VCaP (cell line): ENCODE measurements at regions not wholly inside any gene's neighbourhood (a gene's known extent, or its start where the extent isn't known, plus 50 kb on each side); places are given as distances from the start of the nearest gene placed in this dataset.

ENCODE experiments used
- H3K27ac ChIP-seq: fragments of 450-650 bp; 2 replicates; pipeline ENCODE4 v1.5.1; 2017
- TF ChIP-seq, protein P1 (sequence below): fragments of 450-650 bp; conservative IDR thresholded peaks from 2 replicates; pipeline ENCODE4 v1.5.1; 2017; ENCODE audit warnings: mild to moderate bottlenecking, moderate library complexity

GRCh38 chr3:157939166-157939565, 167.1 kb downstream of the SHOX2 start:
- no peak overlapping the region for H3K27ac ChIP-seq
- TF ChIP-seq, protein P1, sequence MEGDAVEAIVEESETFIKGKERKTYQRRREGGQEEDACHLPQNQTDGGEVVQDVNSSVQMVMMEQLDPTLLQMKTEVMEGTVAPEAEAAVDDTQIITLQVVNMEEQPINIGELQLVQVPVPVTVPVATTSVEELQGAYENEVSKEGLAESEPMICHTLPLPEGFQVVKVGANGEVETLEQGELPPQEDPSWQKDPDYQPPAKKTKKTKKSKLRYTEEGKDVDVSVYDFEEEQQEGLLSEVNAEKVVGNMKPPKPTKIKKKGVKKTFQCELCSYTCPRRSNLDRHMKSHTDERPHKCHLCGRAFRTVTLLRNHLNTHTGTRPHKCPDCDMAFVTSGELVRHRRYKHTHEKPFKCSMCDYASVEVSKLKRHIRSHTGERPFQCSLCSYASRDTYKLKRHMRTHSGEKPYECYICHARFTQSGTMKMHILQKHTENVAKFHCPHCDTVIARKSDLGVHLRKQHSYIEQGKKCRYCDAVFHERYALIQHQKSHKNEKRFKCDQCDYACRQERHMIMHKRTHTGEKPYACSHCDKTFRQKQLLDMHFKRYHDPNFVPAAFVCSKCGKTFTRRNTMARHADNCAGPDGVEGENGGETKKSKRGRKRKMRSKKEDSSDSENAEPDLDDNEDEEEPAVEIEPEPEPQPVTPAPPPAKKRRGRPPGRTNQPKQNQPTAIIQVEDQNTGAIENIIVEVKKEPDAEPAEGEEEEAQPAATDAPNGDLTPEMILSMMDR: no peak

DNA sequence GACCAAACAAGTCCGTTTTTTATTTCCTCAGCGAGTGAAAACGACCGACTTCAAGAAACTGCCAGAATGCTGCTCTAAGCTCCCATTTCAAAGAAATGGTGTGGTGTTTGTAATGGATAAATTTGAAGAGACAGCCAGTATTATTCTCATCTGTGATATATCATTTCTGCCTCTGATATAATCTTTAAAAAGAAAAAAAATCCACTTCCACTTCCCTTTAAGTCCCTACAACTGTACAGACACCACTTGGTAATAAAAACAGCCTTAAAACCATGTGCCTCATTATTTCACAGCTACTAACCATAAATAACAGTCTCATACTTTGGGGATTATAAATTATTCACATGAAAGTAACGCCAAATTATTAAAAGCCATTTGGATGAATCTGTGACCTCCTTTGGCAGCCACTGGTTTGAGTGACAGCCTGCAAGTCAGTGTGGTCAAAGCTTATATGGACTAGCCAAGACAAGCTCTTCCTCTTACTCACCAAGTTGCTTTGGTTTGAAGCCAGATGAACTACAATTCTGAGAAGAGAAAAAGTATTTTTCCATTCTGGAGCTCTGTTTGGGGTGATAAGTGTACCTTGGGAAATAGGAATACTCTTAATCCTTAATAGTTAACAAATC, 168.0 kb downstream of the SHOX2 start:
- TF ChIP-seq, protein P1: no peak

GRCh38 chr3:157931517-157931916, 174.7 kb downstream of the SHOX2 start:
- H3K27ac ChIP-seq: no peak overlapping the region
- TF ChIP-seq, protein P1: no peak

More for the DNA sequence above, 168.0 kb downstream of the SHOX2 start:
- H3K27ac ChIP-seq: no peak overlapping the region

- TF ChIP-seq, protein P1: no peak
These were observed 176.0 kb downstream of the SHOX2 start for GRCh38 chr3:157930000-157930780.

GRCh38 chr3:157926822-157927221, 179.4 kb downstream of the SHOX2 start:
- TF ChIP-seq, protein P1: no peak
- no peak overlapping the region for H3K27ac ChIP-seq

More at GRCh38 chr3:157930000-157930780, 176.0 kb downstream of the SHOX2 start:
- no peak overlapping the region for H3K27ac ChIP-seq

GRCh38 chr3:157922614-157923013, 183.6 kb downstream of the SHOX2 start:
- H3K27ac ChIP-seq: no peak overlapping the region
- TF ChIP-seq, protein P1: no peak

- TF ChIP-seq, protein P1: no peak
- H3K27ac ChIP-seq: no peak overlapping the region
These were observed 184.4 kb downstream of the SHOX2 start for GRCh38 chr3:157921811-157922210.
